ENCODE measurements at regions not wholly inside any gene's neighbourhood (a gene's known extent, or its start where the extent isn't known, plus 50 kb on each side); places are given as distances from the start of the nearest gene placed in this dataset.

DNA sequence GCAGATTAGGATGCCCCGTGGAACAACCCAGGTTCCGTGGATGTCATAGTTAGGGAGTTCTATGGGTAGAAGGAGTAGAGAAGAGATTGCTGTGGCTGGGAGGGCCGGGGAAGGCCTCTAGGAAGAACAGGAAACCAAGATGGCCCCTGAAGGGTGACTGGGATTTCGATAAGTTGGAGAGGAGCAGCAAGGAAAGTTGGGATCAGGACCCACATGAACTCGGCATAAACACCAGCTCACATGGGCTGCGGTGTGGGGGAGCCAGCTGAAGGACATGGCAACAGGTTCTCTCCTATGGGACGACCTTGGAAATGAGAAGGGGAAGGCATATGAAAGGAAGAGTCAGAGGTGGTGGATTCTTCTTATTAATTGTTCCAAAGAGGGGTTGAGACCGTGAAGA lies 333.7 kb upstream of the SHH start:
- H4K8ac ChIP-seq (ENCODE audit: low read depth in 2 of 2, low read length in 2 of 2): no peak overlapping the region
- no peak for DNase-seq
- no peak overlapping the region for H2BK5ac ChIP-seq (ENCODE audit: low read depth, low read length, poor library complexity, severe bottlenecking)
- H3K14ac ChIP-seq (replicated peaks; ENCODE audit: low read depth, low read length): no peak overlapping the region
- ChIA-PET CTCF (no interaction called here), POLR2A (ENCODE audit: unreplicated experiment) (no interaction called here)
- no peak overlapping the region for H3K4ac ChIP-seq (ENCODE audit: low read depth, low read length)
- no peak overlapping the region for H2AK9ac ChIP-seq (replicated peaks; ENCODE audit: low read depth, low read length, poor library complexity)
- H3K27ac ChIP-seq (ENCODE audit: insufficient read depth, low read length): no peak overlapping the region
- no peak overlapping the region for H2AFZ ChIP-seq (replicated peaks; ENCODE audit: low read length, poor library complexity)
- no peak overlapping the region for H3K56ac ChIP-seq (ENCODE audit: extremely low read depth, insufficient read depth, low read length)
- H3K4me1 ChIP-seq (ENCODE audit: control insufficient read depth, insufficient read depth, low read length): no peaks in the 10 kb centered on the region
- no peaks in the 10 kb centered on the region for H4K20me1 ChIP-seq (ENCODE audit: insufficient read depth, low read length)
- TF ChIP-seq CHD1 (IDR thresholded peaks at IDR 0.05; ENCODE audit: low read depth, low read length) (no peak), MAZ (IDR thresholded peaks at IDR 0.05; ENCODE audit: borderline replicate concordance, low read depth, low read length) (no peak), MXI1 (IDR thresholded peaks at IDR 0.05; ENCODE audit: borderline replicate concordance, low read depth, low read length) (no peak), RCOR1 (IDR thresholded peaks at IDR 0.05; ENCODE audit: insufficient replicate concordance, low read length) (no peak), MAFK (IDR thresholded peaks at IDR 0.05; ENCODE audit: low read depth, low read length) (no peak), FOS (IDR thresholded peaks at IDR 0.05; ENCODE audit: low read depth, low read length) (no peak), POLR2A (IDR thresholded peaks at IDR 0.05; ENCODE audit: low read depth, low read length) (no peak), NFE2L2 (IDR thresholded peaks at IDR 0.05; ENCODE audit: low read depth, low read length) (no peak), RFX5 (IDR thresholded peaks at IDR 0.05; ENCODE audit: low read depth, low read length) (no peak)
- TF ChIP-seq, protein P1, sequence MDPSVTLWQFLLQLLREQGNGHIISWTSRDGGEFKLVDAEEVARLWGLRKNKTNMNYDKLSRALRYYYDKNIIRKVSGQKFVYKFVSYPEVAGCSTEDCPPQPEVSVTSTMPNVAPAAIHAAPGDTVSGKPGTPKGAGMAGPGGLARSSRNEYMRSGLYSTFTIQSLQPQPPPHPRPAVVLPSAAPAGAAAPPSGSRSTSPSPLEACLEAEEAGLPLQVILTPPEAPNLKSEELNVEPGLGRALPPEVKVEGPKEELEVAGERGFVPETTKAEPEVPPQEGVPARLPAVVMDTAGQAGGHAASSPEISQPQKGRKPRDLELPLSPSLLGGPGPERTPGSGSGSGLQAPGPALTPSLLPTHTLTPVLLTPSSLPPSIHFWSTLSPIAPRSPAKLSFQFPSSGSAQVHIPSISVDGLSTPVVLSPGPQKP (IDR thresholded peaks at IDR 0.05; ENCODE audit: borderline replicate concordance, low read depth, low read length): no peak
- TF ChIP-seq, protein P2, sequence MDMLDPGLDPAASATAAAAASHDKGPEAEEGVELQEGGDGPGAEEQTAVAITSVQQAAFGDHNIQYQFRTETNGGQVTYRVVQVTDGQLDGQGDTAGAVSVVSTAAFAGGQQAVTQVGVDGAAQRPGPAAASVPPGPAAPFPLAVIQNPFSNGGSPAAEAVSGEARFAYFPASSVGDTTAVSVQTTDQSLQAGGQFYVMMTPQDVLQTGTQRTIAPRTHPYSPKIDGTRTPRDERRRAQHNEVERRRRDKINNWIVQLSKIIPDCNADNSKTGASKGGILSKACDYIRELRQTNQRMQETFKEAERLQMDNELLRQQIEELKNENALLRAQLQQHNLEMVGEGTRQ (IDR thresholded peaks at IDR 0.05; ENCODE audit: low read depth, low read length): no peak
- TF ChIP-seq, protein P3, sequence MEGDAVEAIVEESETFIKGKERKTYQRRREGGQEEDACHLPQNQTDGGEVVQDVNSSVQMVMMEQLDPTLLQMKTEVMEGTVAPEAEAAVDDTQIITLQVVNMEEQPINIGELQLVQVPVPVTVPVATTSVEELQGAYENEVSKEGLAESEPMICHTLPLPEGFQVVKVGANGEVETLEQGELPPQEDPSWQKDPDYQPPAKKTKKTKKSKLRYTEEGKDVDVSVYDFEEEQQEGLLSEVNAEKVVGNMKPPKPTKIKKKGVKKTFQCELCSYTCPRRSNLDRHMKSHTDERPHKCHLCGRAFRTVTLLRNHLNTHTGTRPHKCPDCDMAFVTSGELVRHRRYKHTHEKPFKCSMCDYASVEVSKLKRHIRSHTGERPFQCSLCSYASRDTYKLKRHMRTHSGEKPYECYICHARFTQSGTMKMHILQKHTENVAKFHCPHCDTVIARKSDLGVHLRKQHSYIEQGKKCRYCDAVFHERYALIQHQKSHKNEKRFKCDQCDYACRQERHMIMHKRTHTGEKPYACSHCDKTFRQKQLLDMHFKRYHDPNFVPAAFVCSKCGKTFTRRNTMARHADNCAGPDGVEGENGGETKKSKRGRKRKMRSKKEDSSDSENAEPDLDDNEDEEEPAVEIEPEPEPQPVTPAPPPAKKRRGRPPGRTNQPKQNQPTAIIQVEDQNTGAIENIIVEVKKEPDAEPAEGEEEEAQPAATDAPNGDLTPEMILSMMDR (conservative IDR thresholded peaks at IDR 0.05; ENCODE audit: low read depth, low read length): no peak
- dilution Hi-C loops (cut with HindIII; ENCODE audit: low sequenced_read_pairs, unreplicated experiment): no loop called here
- no peaks in the 10 kb centered on the region for H3K9me1 ChIP-seq (ENCODE audit: insufficient read depth, low read length)
- H3K18ac ChIP-seq (ENCODE audit: low read depth, low read length): no peak overlapping the region
- ATAC-seq (ENCODE audit: low read depth): no peak
- no peak overlapping the region for H2BK120ac ChIP-seq (ENCODE audit: low read depth, low read length)
- H3K4me2 ChIP-seq (ENCODE audit: low read depth, low read length): no peak overlapping the region
- no peak overlapping the region for H4K91ac ChIP-seq (ENCODE audit: insufficient read depth, low read depth, low read length)
- in situ Hi-C loops (cut with MboI; ENCODE audit: low sequenced_read_pairs): no loop called here
- no peaks in the 10 kb centered on the region for H3K27me3 ChIP-seq (ENCODE audit: control insufficient read depth, insufficient read depth, low read length)
- BruUV-seq (replicated peaks): no TSS peak
- peaks cover 48% of the 10 kb centered on the region for H3K9me3 ChIP-seq (ENCODE audit: control insufficient read depth, insufficient read depth, low read length)
- H4K5ac ChIP-seq (ENCODE audit: low read depth, low read length): no peak overlapping the region
- no peaks in the 10 kb centered on the region for H3K36me3 ChIP-seq (ENCODE audit: control insufficient read depth, insufficient read depth, low read length)
- no peak overlapping the region for H2AK5ac ChIP-seq (ENCODE audit: low read depth, low read length)
- H3K9ac ChIP-seq (ENCODE audit: low read depth, low read length): no peak overlapping the region
- H3K4me3 ChIP-seq (ENCODE audit: insufficient read depth, low read depth, low read length): no peak overlapping the region
- H2BK20ac ChIP-seq (ENCODE audit: low read depth, low read length): no peak overlapping the region
- no peak overlapping the region for H3K23ac ChIP-seq (ENCODE audit: low read depth, low read length)
- WGBS, 2 experiments (ENCODE audit: extremely low coverage in 2 of 2, insufficient read length in 1 of 2): no CpG with 5 or more reads among the region's 8 CpGs
- intact Hi-C loops (cut with micrococcal nuclease): no loop called here
- no peak overlapping the region for H2BK15ac ChIP-seq (ENCODE audit: low read depth, low read length)
- no peaks in the 10 kb centered on the region for H3K79me1 ChIP-seq (ENCODE audit: low read depth in 1 of 2, low read length in 2 of 2)
